Adrenal gland (tissue), 5 donors: ENCODE measurements at regions not wholly inside any gene's neighbourhood (a gene's known extent, or its start where the extent isn't known, plus 50 kb on each side); places are given as distances from the start of the nearest gene placed in this dataset.

ENCODE experiments used
- CTCF ChIP-seq, 6 experiments: fragments of 450-650 bp in 4 of 6; fragments of 200-600 bp in 2 of 6; sonication (generic) in 1 of 6; IDR thresholded peaks; 1 replicate in 5 of 6; 2 replicates in 1 of 6; pipeline versions ENCODE4 v1.5.1 to v1.8.0; 2016 to 2021; ENCODE audit warnings: antibody characterized with exemption in 6 of 6, mild to moderate bottlenecking in 2 of 6, moderate library complexity in 1 of 6
- POLR2A ChIP-seq, 2 donors: fragments of 450-650 bp; IDR thresholded peaks; one replicate each; pipeline ENCODE4 v1.6.1; 2017; ENCODE audit warnings: antibody characterized with exemption in 2 of 2, mild to moderate bottlenecking in 2 of 2, moderate library complexity in 1 of 2
- donor health status: DM: no; HTN: no; CAD: no.

DNA sequence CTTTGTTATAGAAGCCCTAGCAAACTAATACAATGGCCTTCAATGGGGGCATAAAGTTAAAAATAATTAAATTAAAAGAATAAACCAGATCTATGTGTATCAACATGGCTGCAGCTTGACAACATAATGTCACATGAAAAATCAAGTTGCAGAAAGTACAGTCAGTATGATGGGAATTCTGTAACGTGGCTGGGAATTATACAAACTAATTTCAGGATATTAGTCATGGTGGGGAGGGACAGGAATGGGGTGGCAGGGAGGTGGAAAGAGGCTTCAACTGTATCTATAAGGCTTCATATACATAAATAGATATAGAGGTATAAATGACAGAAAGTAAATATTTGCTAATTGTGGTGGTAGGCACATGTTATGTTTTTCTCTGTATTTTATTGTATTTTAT is 107.1 kb downstream of the UNC5CL start:
- TF ChIP-seq CTCF (IDR thresholded peaks at IDR 0.05), result no peak
- TF ChIP-seq POLR2A (IDR thresholded peaks at IDR 0.05), result no peak
